ENCODE measurements at regions not wholly inside any gene's neighbourhood (a gene's known extent, or its start where the extent isn't known, plus 50 kb on each side); places are given as distances from the start of the nearest gene placed in this dataset.
"Not testable (repeated sequence)": the region's sequence is repeated elsewhere in the genome, so short reads cannot be mapped to it uniquely, and the experiment has no call there.

GRCh38 chr17:71809537-71809936 is 311.3 kb upstream of the SOX9 start:
- H3K27ac ChIP-seq: no peak overlapping the region
- intact Hi-C loops (cut with DNase I): no loop called here
- H3K4me3 ChIP-seq: no peak overlapping the region
- H3K36me3 ChIP-seq: no peaks in the 10 kb centered on the region
- H3K27me3 ChIP-seq: no peaks in the 10 kb centered on the region
- TF ChIP-seq POLR2A (IDR thresholded peaks at IDR 0.05) (no peak), POLR2AphosphoS5 (IDR thresholded peaks at IDR 0.05; ENCODE audit: insufficient read depth in 1 of 2, low read depth in 1 of 2) (no peak), CTCF (IDR thresholded peaks at IDR 0.05) (no peak)
- H3K9me3 ChIP-seq: no peaks in the 10 kb centered on the region
- H3K4me1 ChIP-seq: no peaks in the 10 kb centered on the region
- DNase-seq (ENCODE audit: extremely low spot score in 2 of 2): no peak

- DNase-seq (ENCODE audit: extremely low spot score in 2 of 2); H3K27me3 ChIP-seq: not testable (repeated sequence)
Measured at GRCh38 chr17:71813861-71814260, 307.0 kb upstream of the SOX9 start.

DNA sequence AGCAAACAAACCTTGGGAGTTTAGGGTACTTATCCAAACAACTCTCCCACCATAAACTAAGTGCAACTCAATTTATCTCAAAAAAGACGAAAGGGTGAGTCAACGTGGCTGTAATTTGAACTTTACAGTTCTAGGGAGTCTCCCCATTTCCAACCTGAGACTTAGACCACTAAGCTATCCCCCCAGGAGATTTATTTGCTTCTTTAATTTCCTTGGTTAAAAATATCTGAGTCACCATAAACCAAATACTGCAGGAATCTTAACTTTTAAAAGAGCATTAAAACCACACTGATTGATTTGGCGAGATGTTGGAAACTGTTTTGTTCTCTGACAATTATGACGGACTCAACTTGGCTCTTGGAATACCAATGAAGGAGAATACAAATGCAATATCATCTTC is 299.3 kb upstream of the SOX9 start:
- Histone ChIP-seq H3K4me3 (no peak overlapping the region), H3K4me1 (no peaks in the 10 kb centered on the region), H3K27me3 (no peaks in the 10 kb centered on the region), H3K27ac (no peak overlapping the region), H3K9me3 (no peaks in the 10 kb centered on the region), H3K36me3 (no peaks in the 10 kb centered on the region)
- DNase-seq (ENCODE audit: extremely low spot score in 2 of 2): no peak
- intact Hi-C loops (cut with DNase I): no loop called here
- no peak for TF ChIP-seq CTCF (IDR thresholded peaks at IDR 0.05)

More at GRCh38 chr17:71813861-71814260, 307.0 kb upstream of the SOX9 start:
- H3K9me3 ChIP-seq; H3K27ac ChIP-seq; H3K36me3 ChIP-seq; H3K4me3 ChIP-seq; H3K4me1 ChIP-seq; intact Hi-C loops (cut with DNase I): not testable (repeated sequence)

GRCh38 chr17:71824671-71825070 is 296.1 kb upstream of the SOX9 start:
- Histone ChIP-seq H3K27ac (no peak overlapping the region), H3K36me3 (no peaks in the 10 kb centered on the region), H3K4me3 (no peak overlapping the region), H3K4me1 (no peaks in the 10 kb centered on the region), H3K9me3 (no peaks in the 10 kb centered on the region), H3K27me3 (no peaks in the 10 kb centered on the region)
- no peak for TF ChIP-seq POLR2AphosphoS5 (IDR thresholded peaks at IDR 0.05; ENCODE audit: insufficient read depth in 1 of 2, low read depth in 1 of 2)
- no peak for TF ChIP-seq POLR2A (IDR thresholded peaks at IDR 0.05)
- TF ChIP-seq CTCF (IDR thresholded peaks at IDR 0.05): no peak
- intact Hi-C loops (cut with DNase I): no loop called here
- DNase-seq (ENCODE audit: extremely low spot score in 2 of 2): no peak

DNA sequence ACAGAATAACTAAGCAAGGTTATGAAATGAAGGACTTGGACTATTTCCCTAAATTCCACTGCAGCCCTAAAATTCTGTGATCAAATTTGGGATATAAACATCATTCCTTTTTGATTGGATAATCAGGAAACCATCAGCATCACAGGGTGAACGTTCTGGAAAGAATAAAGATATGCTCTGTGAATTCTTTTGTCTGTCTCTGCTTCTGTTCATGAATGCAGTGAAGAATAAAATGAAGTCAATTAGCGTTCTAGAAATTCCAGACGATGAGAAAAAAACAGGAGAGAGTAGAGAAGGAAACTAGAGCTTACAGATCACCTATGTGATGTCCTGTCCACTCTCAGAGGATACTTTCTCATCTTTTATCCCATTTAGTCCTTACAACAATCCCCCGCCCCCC is 295.1 kb upstream of the SOX9 start:
- no peaks in the 10 kb centered on the region for H3K4me1 ChIP-seq
- no peak overlapping the region for H3K4me3 ChIP-seq
- no peak overlapping the region for H3K27ac ChIP-seq
- H3K9me3 ChIP-seq: no peaks in the 10 kb centered on the region
- no peak for TF ChIP-seq POLR2AphosphoS5 (IDR thresholded peaks at IDR 0.05; ENCODE audit: insufficient read depth in 1 of 2, low read depth in 1 of 2)
- TF ChIP-seq CTCF (IDR thresholded peaks at IDR 0.05): no peak
- no peak for TF ChIP-seq POLR2A (IDR thresholded peaks at IDR 0.05)
- H3K27me3 ChIP-seq: no peaks in the 10 kb centered on the region
- DNase-seq (ENCODE audit: extremely low spot score in 2 of 2): no peak
- intact Hi-C loops (cut with DNase I): no loop called here
- H3K36me3 ChIP-seq: no peaks in the 10 kb centered on the region

- no peak for DNase-seq (ENCODE audit: extremely low spot score in 2 of 2)
- intact Hi-C loops (cut with DNase I): no loop called here
- H3K27me3 ChIP-seq: no peaks in the 10 kb centered on the region
- no peaks in the 10 kb centered on the region for H3K4me1 ChIP-seq
- TF ChIP-seq POLR2A (IDR thresholded peaks at IDR 0.05): no peak
- TF ChIP-seq CTCF (IDR thresholded peaks at IDR 0.05): no peak
- TF ChIP-seq POLR2AphosphoS5 (IDR thresholded peaks at IDR 0.05; ENCODE audit: insufficient read depth in 1 of 2, low read depth in 1 of 2): no peak
- H3K27ac ChIP-seq: no peak overlapping the region
- H3K36me3 ChIP-seq: no peaks in the 10 kb centered on the region
- H3K9me3 ChIP-seq: no peaks in the 10 kb centered on the region
- H3K4me3 ChIP-seq: no peak overlapping the region
Measured at GRCh38 chr17:71828182-71828596, 292.6 kb upstream of the SOX9 start.

Measured in vagina (tissue), 2 donors.